ENCODE measurements at regions not wholly inside any gene's neighbourhood (a gene's known extent, or its start where the extent isn't known, plus 50 kb on each side); places are given as distances from the start of the nearest gene placed in this dataset.
"Not testable (repeated sequence)": the region's sequence is repeated elsewhere in the genome, so short reads cannot be mapped to it uniquely, and the experiment has no call there.

GRCh38 chr12:131592972-131593371, 117.9 kb upstream of the SFSWAP start:
- peak; percentile 60 for DNase-seq

GRCh38 chr12:131593406-131593805, 117.5 kb upstream of the SFSWAP start:
- DNase-seq: no peak

GRCh38 chr12:131596115-131596514, 114.8 kb upstream of the SFSWAP start:
- DNase-seq: no peak

GRCh38 chr12:131597333-131597732, 113.6 kb upstream of the SFSWAP start:
- no peak for DNase-seq

GRCh38 chr12:131598717-131599116, 112.2 kb upstream of the SFSWAP start:
- no peak for DNase-seq

GRCh38 chr12:131599190-131600159, 111.4 kb upstream of the SFSWAP start:
- DNase-seq: no peak

GRCh38 chr12:131600160-131600532, 110.7 kb upstream of the SFSWAP start:
- no peak for DNase-seq

GRCh38 chr12:131601499-131601898, 109.4 kb upstream of the SFSWAP start:
- not testable (repeated sequence) for DNase-seq

GRCh38 chr12:131603106-131603938, 107.6 kb upstream of the SFSWAP start:
- no peak for DNase-seq

GRCh38 chr12:131603939-131604795, 106.7 kb upstream of the SFSWAP start:
- no peak for DNase-seq

- DNase-seq: no peak
Observed at GRCh38 chr12:131604859-131605258, 106.0 kb upstream of the SFSWAP start.

- no peak for DNase-seq
Observed at GRCh38 chr12:131605304-131605829, 105.5 kb upstream of the SFSWAP start.

- no peak for DNase-seq
Observed at GRCh38 chr12:131606218-131606901, 104.5 kb upstream of the SFSWAP start.

GRCh38 chr12:131607658-131608447, 103.0 kb upstream of the SFSWAP start:
- no peak for DNase-seq

- DNase-seq: peak; percentile 73
Observed at GRCh38 chr12:131608740-131609690, 101.9 kb upstream of the SFSWAP start.

- no peak for DNase-seq
Observed at GRCh38 chr12:131609762-131610161, 101.1 kb upstream of the SFSWAP start.

GRCh38 chr12:131610181-131610580, 100.7 kb upstream of the SFSWAP start:
- DNase-seq: no peak

- DNase-seq: no peak
Observed at GRCh38 chr12:131610891-131611290, 100.0 kb upstream of the SFSWAP start.

GRCh38 chr12:131611416-131612091, 99.3 kb upstream of the SFSWAP start:
- DNase-seq: no peak
